GM19193 (cell line): ENCODE measurements at regions not wholly inside any gene's neighbourhood (a gene's known extent, or its start where the extent isn't known, plus 50 kb on each side); places are given as distances from the start of the nearest gene placed in this dataset.

Source experiments
- POLR2A ChIP-seq: IDR thresholded peaks from 4 replicates; pipeline ENCODE4 v1.6.1; 2011; ENCODE audit not compliant: insufficient read depth, insufficient read length; ENCODE audit errors: extremely low read depth

GRCh38 chr1:173329726-173330125 lies 122.6 kb upstream of the TNFSF4 start:
- no peak for TF ChIP-seq POLR2A

- TF ChIP-seq POLR2A = no peak
Measured at GRCh38 chr1:173330149-173330951, 123.2 kb upstream of the TNFSF4 start.

- no peak for TF ChIP-seq POLR2A
Measured at GRCh38 chr1:173332026-173332425, 124.9 kb upstream of the TNFSF4 start.

GRCh38 chr1:173333581-173333980 lies 126.5 kb upstream of the TNFSF4 start:
- TF ChIP-seq POLR2A = no peak

GRCh38 chr1:173337126-173337525 lies 130.0 kb upstream of the TNFSF4 start:
- no peak for TF ChIP-seq POLR2A

- TF ChIP-seq POLR2A = no peak
Measured at GRCh38 chr1:173341307-173341706, 134.2 kb upstream of the TNFSF4 start.

- TF ChIP-seq POLR2A = no peak
Measured at GRCh38 chr1:173341971-173342370, 134.8 kb upstream of the TNFSF4 start.

- no peak for TF ChIP-seq POLR2A
Measured at GRCh38 chr1:173342736-173343135, 134.4 kb upstream of the PRDX6 start.

- TF ChIP-seq POLR2A = no peak
Measured at GRCh38 chr1:173344034-173344743, 132.9 kb upstream of the PRDX6 start.

- no peak for TF ChIP-seq POLR2A
Measured at GRCh38 chr1:173347282-173347818, 129.8 kb upstream of the PRDX6 start.

- TF ChIP-seq POLR2A = no peak
Measured at GRCh38 chr1:173353350-173353749, 123.8 kb upstream of the PRDX6 start.

GRCh38 chr1:173354937-173355280 lies 122.2 kb upstream of the PRDX6 start:
- no peak for TF ChIP-seq POLR2A

- no peak for TF ChIP-seq POLR2A
Measured at GRCh38 chr1:173355281-173356031, 121.7 kb upstream of the PRDX6 start.

- no peak for TF ChIP-seq POLR2A
Measured at GRCh38 chr1:173356191-173356762, 120.9 kb upstream of the PRDX6 start.
